Lower lobe of right lung (tissue), 2 donors: ENCODE measurements at regions not wholly inside any gene's neighbourhood (a gene's known extent, or its start where the extent isn't known, plus 50 kb on each side); places are given as distances from the start of the nearest gene placed in this dataset.

Experiments used
- ATAC-seq, 2 donors: fragments of 200-7000 bp; cut with Tn5 transposase; one replicate each; pipeline ENCODE4 v1.9.1; 2020 to 2022; ENCODE audit warnings: mild to moderate bottlenecking in 2 of 2, moderate library complexity in 2 of 2
- DNase-seq: peaks from one replicate; pipeline ENCODE4 v3.0.0-alpha.2; 2020
- H3K27ac ChIP-seq: fragments of 200-600 bp; one replicate; pipeline ENCODE4 v1.8.0; 2022
- H3K27me3 ChIP-seq: fragments of 200-600 bp; one replicate; pipeline ENCODE4 v1.8.0; 2022; ENCODE audit warnings: low read depth
- H3K36me3 ChIP-seq: fragments of 200-600 bp; one replicate; pipeline ENCODE4 v1.8.0; 2022; ENCODE audit warnings: mild to moderate bottlenecking
- H3K4me1 ChIP-seq: fragments of 200-600 bp; one replicate; pipeline ENCODE4 v1.8.0; 2022
- H3K4me3 ChIP-seq: fragments of 200-600 bp; one replicate; pipeline ENCODE4 v1.8.0; 2022; ENCODE audit warnings: mild to moderate bottlenecking
- H3K9me3 ChIP-seq: fragments of 200-600 bp; one replicate; pipeline ENCODE4 v1.8.0; 2022
- CTCF ChIP-seq: fragments of 200-600 bp; IDR thresholded peaks from one replicate; pipeline ENCODE4 v1.8.0; 2022; ENCODE audit warnings: antibody characterized with exemption, mild to moderate bottlenecking
- intact Hi-C: fragments of 100-400 bp; cut with DNase I; formaldehyde crosslinking; loops from one replicate; pipeline ENCODE4 v1.11.0; 2022
- donor health status: DM: no; HTN: yes; CAD: no; lungs with severe emphysema.

- intact Hi-C loops, result no loop called here
- Histone ChIP-seq H3K4me1 (no peaks in the 10 kb centered on the region), H3K27ac (no peak overlapping the region), H3K36me3 (no peaks in the 10 kb centered on the region), H3K4me3 (no peak overlapping the region), H3K27me3 (no peaks in the 10 kb centered on the region), H3K9me3 (no peaks in the 10 kb centered on the region)
- no peak for TF ChIP-seq CTCF
- DNase-seq (no peak), ATAC-seq (no peak)
Measured at GRCh38 chr10:83375274-83375673, 764.0 kb upstream of the GHITM start.

GRCh38 chr10:83397806-83398205 lies 741.5 kb upstream of the GHITM start:
- no peak overlapping the region for H3K4me3 ChIP-seq
- H3K27me3 ChIP-seq, result no peaks in the 10 kb centered on the region
- DNase-seq (no peak), ATAC-seq (no peak)
- no peak for TF ChIP-seq CTCF
- no peaks in the 10 kb centered on the region for H3K36me3 ChIP-seq
- intact Hi-C loops, result no loop called here
- H3K4me1 ChIP-seq, result no peaks in the 10 kb centered on the region
- no peak overlapping the region for H3K27ac ChIP-seq
- H3K9me3 ChIP-seq, result no peaks in the 10 kb centered on the region

- no peak for DNase-seq
- Histone ChIP-seq H3K4me1 (no peaks in the 10 kb centered on the region), H3K27ac (no peak overlapping the region), H3K4me3 (no peak overlapping the region), H3K36me3 (no peaks in the 10 kb centered on the region), H3K27me3 (no peaks in the 10 kb centered on the region), H3K9me3 (no peaks in the 10 kb centered on the region)
- intact Hi-C loops, result no loop called here
- no peak for ATAC-seq
- no peak for TF ChIP-seq CTCF
Measured at GRCh38 chr10:83410570-83410969, 728.7 kb upstream of the GHITM start.

DNA sequence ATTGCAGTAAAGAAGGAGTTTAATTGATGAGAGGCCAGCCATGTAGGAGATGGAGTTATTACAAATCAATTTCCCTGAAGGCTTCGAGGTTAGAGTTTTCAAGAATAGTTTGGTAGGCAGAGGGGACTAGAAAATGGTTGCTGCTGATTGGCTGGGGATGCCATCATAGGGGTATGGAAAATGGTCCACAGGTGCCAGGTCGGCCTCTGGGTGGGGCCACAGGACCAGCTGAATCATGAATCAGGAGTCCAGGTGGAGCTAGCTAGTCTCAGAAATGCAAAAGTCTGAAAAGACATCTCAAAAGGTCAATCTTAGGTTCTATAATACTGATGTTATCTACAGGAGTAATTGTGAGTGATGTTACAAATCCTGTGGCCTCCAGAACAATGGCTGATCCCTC lies 714.0 kb upstream of the GHITM start:
- H3K4me3 ChIP-seq, result no peak overlapping the region
- H3K36me3 ChIP-seq, result no peaks in the 10 kb centered on the region
- intact Hi-C loops, result no loop called here
- H3K27ac ChIP-seq, result no peak overlapping the region
- no peaks in the 10 kb centered on the region for H3K4me1 ChIP-seq
- ATAC-seq, result no peak
- no peak for TF ChIP-seq CTCF
- no peaks in the 10 kb centered on the region for H3K27me3 ChIP-seq
- H3K9me3 ChIP-seq, result no peaks in the 10 kb centered on the region
- no peak for DNase-seq

GRCh38 chr10:83427101-83427500 lies 712.2 kb upstream of the GHITM start:
- no peaks in the 10 kb centered on the region for H3K9me3 ChIP-seq
- H3K27ac ChIP-seq, result no peak overlapping the region
- no peak overlapping the region for H3K4me3 ChIP-seq
- H3K4me1 ChIP-seq, result no peaks in the 10 kb centered on the region
- TF ChIP-seq CTCF, result no peak
- DNase-seq (no peak), ATAC-seq (no peak)
- no peaks in the 10 kb centered on the region for H3K36me3 ChIP-seq
- no peaks in the 10 kb centered on the region for H3K27me3 ChIP-seq
- intact Hi-C loops, result no loop called here
